ENCODE measurements at regions not wholly inside any gene's neighbourhood (a gene's known extent, or its start where the extent isn't known, plus 50 kb on each side); places are given as distances from the start of the nearest gene placed in this dataset.

- no peak for DNase-seq (ENCODE audit: insufficient read length, low spot score)
These were observed 515.0 kb downstream of the TBC1D4 start for GRCh38 chr13:74966814-74967424.

GRCh38 chr13:74966275-74966674 lies 515.7 kb downstream of the TBC1D4 start:
- DNase-seq (ENCODE audit: insufficient read length, low spot score) (no peak), FAIRE-seq (no peak)
- no peak for TF ChIP-seq POLR2A (IDR thresholded peaks at IDR 0.05; ENCODE audit: low read depth, low read length)

More at GRCh38 chr13:74966814-74967424, 515.0 kb downstream of the TBC1D4 start:
- no peak for TF ChIP-seq POLR2A (IDR thresholded peaks at IDR 0.05; ENCODE audit: low read depth, low read length)
- no peak for FAIRE-seq

DNA sequence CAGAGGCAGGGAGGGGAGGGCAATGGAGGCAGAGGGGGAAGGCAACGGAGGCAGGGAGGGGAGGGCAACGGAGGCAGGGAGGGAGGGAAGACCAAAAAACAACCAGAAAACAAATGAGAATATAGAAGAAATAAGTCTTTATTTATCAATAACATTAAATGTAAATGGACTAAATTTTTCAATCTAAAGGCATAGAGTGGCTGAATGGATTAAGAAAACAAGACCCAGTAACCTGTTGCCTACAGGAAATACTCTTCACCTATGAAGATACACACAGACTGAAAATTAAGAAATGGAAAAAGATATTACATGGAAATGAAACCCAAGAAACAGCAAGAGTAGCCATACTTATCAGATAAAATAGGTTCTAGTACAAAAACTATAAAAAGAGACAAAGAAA lies 536.3 kb downstream of the TBC1D4 start:
- no peak for FAIRE-seq
- TF ChIP-seq POLR2A (IDR thresholded peaks at IDR 0.05; ENCODE audit: low read depth, low read length), result no peak

DNA sequence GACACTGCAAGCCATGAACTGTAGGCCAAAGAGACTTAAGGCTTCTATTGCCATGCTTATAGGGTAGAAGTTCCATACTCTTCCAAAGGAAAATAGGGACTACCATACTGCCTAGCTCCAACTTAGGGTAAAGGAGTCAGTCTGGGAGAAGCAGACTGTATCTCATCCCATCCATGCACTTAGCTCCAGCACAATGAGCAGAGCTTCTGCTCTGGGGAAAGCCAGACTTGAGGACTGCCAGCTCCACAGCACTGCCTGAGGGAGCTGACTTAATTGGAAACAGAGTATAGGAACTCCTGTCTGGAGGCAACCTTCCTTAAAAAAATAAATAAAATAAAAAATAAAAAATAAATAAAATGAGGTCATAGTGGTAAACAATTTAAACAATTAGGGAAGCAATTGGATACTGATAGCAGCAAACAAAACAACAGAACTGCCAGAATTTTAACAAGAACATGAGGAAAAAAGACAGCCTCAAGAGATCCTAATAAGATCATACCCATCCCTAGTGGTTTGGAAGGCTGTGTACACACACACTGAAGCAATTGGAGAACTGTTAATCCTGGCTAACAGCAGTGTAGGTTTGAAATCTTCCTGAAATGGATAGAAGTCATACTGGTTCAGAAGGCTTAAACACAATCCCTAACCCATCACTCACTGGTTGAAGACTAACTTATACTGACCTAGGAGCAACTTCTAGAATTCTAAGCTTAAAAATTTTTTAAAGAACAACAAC lies 550.1 kb downstream of the TBC1D4 start:
- DNase-seq (ENCODE audit: insufficient read length, low spot score), result no peak
- TF ChIP-seq POLR2A (IDR thresholded peaks at IDR 0.05; ENCODE audit: low read depth, low read length), result no peak
- no peak for FAIRE-seq

More for the DNA sequence above, 536.3 kb downstream of the TBC1D4 start:
- DNase-seq (ENCODE audit: insufficient read length, low spot score), result no peak

- FAIRE-seq (peak; percentile 84), DNase-seq (ENCODE audit: insufficient read length, low spot score) (peak; percentile 5)
- no peak for TF ChIP-seq POLR2A (IDR thresholded peaks at IDR 0.05; ENCODE audit: low read depth, low read length)
These were observed 551.4 kb downstream of the TBC1D4 start for GRCh38 chr13:74930402-74931165.

DNA sequence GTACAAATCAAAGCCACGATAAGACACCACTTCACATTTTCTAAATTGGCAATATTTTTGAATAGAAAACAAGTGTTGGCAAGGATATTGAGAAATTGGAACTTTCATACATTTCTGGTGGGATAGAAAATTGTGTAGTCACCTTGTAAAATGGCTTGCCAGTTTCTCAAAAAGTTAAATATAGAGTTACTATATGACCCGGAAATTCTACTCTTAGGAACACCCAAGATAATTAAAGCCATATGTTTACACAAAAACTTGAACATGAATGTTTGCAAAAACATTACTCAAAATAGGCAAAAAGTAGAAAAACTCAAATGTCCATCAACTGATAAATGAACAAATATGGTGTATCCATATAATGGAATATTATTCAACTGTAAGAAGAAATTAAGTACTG lies 552.5 kb downstream of the TBC1D4 start:
- TF ChIP-seq POLR2A (IDR thresholded peaks at IDR 0.05; ENCODE audit: low read depth, low read length), result no peak
- FAIRE-seq (no peak), DNase-seq (ENCODE audit: insufficient read length, low spot score) (no peak)

GRCh38 chr13:74927823-74928222 lies 554.1 kb downstream of the TBC1D4 start:
- DNase-seq (ENCODE audit: insufficient read length, low spot score) (no peak), FAIRE-seq (no peak)
- TF ChIP-seq POLR2A (IDR thresholded peaks at IDR 0.05; ENCODE audit: low read depth, low read length), result no peak

DNA sequence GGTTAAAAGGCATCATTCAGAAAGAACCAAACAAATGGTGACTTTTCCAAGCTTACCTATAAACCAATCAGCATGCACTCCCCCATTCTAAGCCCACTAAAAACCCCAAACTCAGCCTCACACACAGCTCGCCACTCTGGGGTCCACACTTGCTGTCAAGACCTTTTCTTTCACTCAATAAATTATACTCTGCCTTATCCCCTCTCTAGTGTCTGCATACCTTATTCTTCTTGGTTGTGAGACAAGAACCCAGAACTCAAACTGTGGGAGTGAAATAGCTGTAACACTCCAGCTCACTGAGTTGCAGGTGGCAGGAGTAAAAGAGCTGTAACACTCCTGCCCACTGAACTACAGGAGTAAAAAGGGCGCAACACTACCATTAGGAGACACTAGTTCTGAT lies 559.0 kb downstream of the TBC1D4 start:
- DNase-seq (ENCODE audit: insufficient read length, low spot score) (no peak), FAIRE-seq (no peak)
- no peak for TF ChIP-seq POLR2A (IDR thresholded peaks at IDR 0.05; ENCODE audit: low read depth, low read length)

GRCh38 chr13:74921326-74921725 lies 560.6 kb downstream of the TBC1D4 start:
- FAIRE-seq, result no peak

GRCh38 chr13:74920920-74921319 lies 561.0 kb downstream of the TBC1D4 start:
- FAIRE-seq (no peak), DNase-seq (ENCODE audit: insufficient read length, low spot score) (no peak)
- no peak for TF ChIP-seq POLR2A (IDR thresholded peaks at IDR 0.05; ENCODE audit: low read depth, low read length)

More at GRCh38 chr13:74921326-74921725, 560.6 kb downstream of the TBC1D4 start:
- TF ChIP-seq POLR2A (IDR thresholded peaks at IDR 0.05; ENCODE audit: low read depth, low read length), result no peak
- DNase-seq (ENCODE audit: insufficient read length, low spot score), result no peak

DNA sequence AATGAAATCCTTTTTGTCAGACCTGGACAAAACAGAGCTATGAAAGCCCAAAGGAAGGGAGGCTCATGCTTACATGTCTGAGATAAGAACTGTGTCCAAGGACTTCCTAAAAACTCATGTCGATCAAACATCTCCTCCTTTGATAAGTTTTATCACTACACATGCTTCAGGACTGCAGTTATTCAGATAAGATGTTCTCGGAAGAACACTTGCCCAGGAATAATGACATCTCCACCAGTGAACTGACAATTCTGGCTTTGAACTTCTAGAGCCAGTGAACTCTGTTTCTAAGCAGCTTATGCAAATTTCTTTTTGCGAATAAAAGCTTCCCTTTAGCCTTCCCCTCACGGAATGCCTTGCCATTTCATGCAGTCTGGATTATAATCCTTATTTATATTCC lies 561.6 kb downstream of the TBC1D4 start:
- no peak for TF ChIP-seq POLR2A (IDR thresholded peaks at IDR 0.05; ENCODE audit: low read depth, low read length)
- DNase-seq (ENCODE audit: insufficient read length, low spot score) (no peak), FAIRE-seq (no peak)

GRCh38 chr13:74919914-74920313 lies 562.1 kb downstream of the TBC1D4 start:
- FAIRE-seq (no peak), DNase-seq (ENCODE audit: insufficient read length, low spot score) (no peak)
- TF ChIP-seq POLR2A (IDR thresholded peaks at IDR 0.05; ENCODE audit: low read depth, low read length), result no peak

- no peak for FAIRE-seq
- TF ChIP-seq POLR2A (IDR thresholded peaks at IDR 0.05; ENCODE audit: low read depth, low read length), result no peak
- no peak for DNase-seq (ENCODE audit: insufficient read length, low spot score)
These were observed 569.1 kb downstream of the TBC1D4 start for GRCh38 chr13:74912898-74913297.

GRCh38 chr13:74910415-74910814 lies 571.6 kb downstream of the TBC1D4 start:
- DNase-seq (ENCODE audit: insufficient read length, low spot score) (no peak), FAIRE-seq (no peak)
- TF ChIP-seq POLR2A (IDR thresholded peaks at IDR 0.05; ENCODE audit: low read depth, low read length), result no peak
